ENCODE measurements at regions not wholly inside any gene's neighbourhood (a gene's known extent, or its start where the extent isn't known, plus 50 kb on each side); places are given as distances from the start of the nearest gene placed in this dataset.

DNA sequence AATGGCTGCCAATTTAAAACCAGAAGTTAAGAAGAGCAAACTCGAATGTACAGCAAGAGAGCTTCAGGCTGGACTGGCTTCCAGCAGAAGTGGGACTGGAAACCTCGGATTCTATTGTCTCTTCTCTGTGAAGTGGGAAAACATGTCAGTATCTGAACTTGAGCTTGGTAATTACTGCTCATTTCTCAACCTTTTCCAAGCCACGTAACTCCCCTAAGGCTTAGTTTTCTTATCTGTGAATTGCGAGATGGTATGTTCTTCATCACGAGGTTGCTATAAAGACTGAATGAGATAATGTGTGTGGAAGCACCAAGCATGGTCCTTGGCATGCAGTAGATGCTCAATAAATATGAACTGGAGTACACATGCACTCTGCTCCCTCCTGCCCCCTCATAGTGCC, 259.4 kb upstream of the SPRED2 start:
- Mint-ChIP-seq H3K27me3 (peaks cover 4% of the 10 kb centered on the region), H3K4me1 (no peaks in the 10 kb centered on the region), H3K4me3 (no peak overlapping the region), H3K27ac (no peak overlapping the region), H3K36me3 (ENCODE audit: low read depth) (no peaks in the 10 kb centered on the region), H3K9me3 (ENCODE audit: low read depth) (no peaks in the 10 kb centered on the region)
- ChIA-PET POLR2A (no interaction called here), CTCF (no interaction called here)
- intact Hi-C loops (cut with DNase I, micrococcal nuclease) = no loop called here
- ATAC-seq = no peak
- DNase-seq = no peak

DNA sequence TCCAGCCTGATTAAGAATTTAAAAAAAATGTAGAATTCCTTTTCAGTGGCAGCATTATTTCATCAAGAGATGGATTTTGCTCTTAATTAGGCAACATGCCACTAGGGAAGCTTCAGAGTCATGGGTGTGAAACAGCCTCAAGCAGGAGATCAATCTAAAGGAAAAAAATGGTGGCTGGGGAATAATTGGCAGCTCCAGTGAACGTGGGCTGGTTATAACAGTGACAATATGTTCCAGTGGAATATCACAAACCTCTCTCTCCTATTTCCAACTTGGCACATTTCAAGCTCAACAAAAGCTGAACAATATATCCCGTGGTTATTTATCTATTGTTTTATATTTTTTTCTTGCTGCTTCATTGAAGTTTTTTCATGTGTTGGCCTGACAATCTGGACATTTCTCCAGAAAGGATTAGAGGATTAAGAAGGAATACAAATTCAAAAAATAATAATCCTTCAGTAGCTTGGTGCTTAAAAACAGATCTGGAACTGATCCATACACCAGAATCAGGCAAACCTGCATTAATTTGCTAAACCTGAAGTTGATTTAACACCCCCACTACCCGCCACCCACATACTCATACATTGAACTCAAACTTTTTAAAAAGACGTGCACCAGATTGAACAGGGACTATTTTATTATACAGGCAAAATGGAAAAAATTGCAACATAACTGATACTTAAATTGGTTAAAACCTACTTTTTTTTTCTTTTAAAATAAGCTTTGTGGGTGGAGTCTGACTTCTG, 255.9 kb upstream of the SPRED2 start:
- CTCF ChIA-PET = no interaction called here
- Mint-ChIP-seq H3K4me1 (no peaks in the 10 kb centered on the region), H3K36me3 (ENCODE audit: low read depth) (no peaks in the 10 kb centered on the region), H3K27me3 (peaks cover 4% of the 10 kb centered on the region), H3K4me3 (no peak overlapping the region), H3K27ac (no peak overlapping the region), H3K9me3 (ENCODE audit: low read depth) (no peaks in the 10 kb centered on the region)
- POLR2A ChIA-PET = no interaction called here
- ATAC-seq = no peak
- DNase-seq = no peak
- intact Hi-C loops (cut with DNase I, micrococcal nuclease) = no loop called here

DNA sequence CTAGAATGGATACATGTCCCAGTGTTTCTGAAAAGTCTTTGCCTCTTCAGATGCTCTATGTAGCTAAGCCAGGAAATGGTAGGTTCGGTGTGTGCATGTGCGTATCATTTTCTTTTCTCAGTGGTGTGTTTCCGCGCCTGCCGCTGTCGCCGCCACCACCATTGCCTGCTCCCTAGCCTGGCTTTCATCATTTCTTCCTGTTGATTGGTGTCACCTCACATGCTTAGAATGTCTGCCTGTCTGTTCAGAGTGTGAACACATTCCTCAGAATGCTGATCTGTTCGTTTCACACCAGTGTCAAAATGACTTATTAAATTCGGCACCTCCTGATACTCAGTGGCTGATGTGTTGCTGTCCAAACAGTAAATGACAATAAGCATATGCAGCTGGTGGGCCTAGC, 255.2 kb upstream of the SPRED2 start:
- intact Hi-C loops (cut with DNase I, micrococcal nuclease) = no loop called here
- H3K9me3 Mint-ChIP-seq (ENCODE audit: low read depth) = no peaks in the 10 kb centered on the region
- no peak overlapping the region for H3K27ac Mint-ChIP-seq
- ChIA-PET POLR2A (no interaction called here), CTCF (no interaction called here)
- H3K27me3 Mint-ChIP-seq = peaks cover 4% of the 10 kb centered on the region
- no peak overlapping the region for H3K4me3 Mint-ChIP-seq
- H3K36me3 Mint-ChIP-seq (ENCODE audit: low read depth) = no peaks in the 10 kb centered on the region
- DNase-seq (no peak), ATAC-seq (no peak)
- H3K4me1 Mint-ChIP-seq = no peaks in the 10 kb centered on the region

DNA sequence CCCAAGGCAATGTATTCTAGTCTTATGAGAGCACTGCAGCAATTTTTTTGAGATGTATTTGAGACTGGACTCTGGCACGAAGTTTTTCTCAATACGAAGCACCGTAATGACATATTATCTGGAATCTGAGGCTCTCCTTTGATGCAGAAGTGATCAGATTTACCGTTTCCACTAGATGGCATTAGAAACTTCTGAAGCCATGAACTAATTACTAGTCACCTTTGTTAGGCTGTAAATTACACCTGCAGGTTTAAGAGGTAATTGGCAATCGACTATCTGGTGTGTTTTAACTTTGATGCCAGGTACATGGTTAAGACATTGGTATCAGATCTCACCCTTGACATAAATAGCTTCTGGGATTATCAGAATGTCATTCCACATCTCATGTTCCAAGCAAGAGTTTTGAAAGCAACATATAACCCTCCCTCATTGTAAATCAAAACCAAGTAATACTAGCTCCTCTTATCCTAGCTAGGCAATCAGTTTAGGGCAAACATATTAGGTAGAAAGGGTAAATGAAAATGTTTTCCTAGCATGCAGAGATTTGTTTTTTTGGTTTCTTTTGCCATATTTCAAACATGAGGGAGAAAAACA, 254.6 kb upstream of the SPRED2 start:
- CTCF ChIA-PET = no interaction called here

DNA sequence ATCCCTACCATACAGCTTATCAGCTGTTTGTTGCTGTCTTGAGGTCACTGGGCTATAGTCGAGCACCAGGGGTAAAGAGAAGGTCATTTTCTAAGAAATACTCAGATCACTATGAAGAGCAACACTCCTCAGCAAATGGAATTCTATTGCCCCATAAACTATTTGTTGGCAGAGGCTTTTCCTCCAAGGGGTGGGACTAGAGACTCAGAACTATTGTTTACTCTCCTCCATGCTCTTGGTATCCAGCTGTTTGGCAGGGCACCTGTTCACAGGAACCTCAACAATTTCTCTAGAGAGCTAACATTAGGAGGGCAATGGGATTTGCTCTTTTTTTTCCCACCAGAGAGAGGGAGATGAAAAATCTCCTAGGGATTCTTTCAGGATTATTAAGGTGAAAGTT, 249.1 kb upstream of the SPRED2 start:
- H3K4me3 Mint-ChIP-seq = no peak overlapping the region
- H3K27ac Mint-ChIP-seq = no peak overlapping the region
- H3K36me3 Mint-ChIP-seq (ENCODE audit: low read depth) = no peaks in the 10 kb centered on the region
- no peaks in the 10 kb centered on the region for H3K4me1 Mint-ChIP-seq
- ATAC-seq = no peak
- H3K27me3 Mint-ChIP-seq = peaks cover 10% of the 10 kb centered on the region
- H3K9me3 Mint-ChIP-seq (ENCODE audit: low read depth) = no peaks in the 10 kb centered on the region
- intact Hi-C loops (cut with DNase I, micrococcal nuclease) = no loop called here
- POLR2A ChIA-PET = no interaction called here
- no peak for DNase-seq
- CTCF ChIA-PET = no interaction called here

More for the DNA sequence above, 254.6 kb upstream of the SPRED2 start:
- intact Hi-C loops (cut with DNase I, micrococcal nuclease) = no loop called here
- Mint-ChIP-seq H3K4me1 (no peaks in the 10 kb centered on the region), H3K27me3 (peaks cover 4% of the 10 kb centered on the region), H3K36me3 (ENCODE audit: low read depth) (no peaks in the 10 kb centered on the region), H3K4me3 (no peak overlapping the region), H3K9me3 (ENCODE audit: low read depth) (no peaks in the 10 kb centered on the region), H3K27ac (no peak overlapping the region)
- POLR2A ChIA-PET = no interaction called here
- no peak for ATAC-seq
- DNase-seq = no peak

DNA sequence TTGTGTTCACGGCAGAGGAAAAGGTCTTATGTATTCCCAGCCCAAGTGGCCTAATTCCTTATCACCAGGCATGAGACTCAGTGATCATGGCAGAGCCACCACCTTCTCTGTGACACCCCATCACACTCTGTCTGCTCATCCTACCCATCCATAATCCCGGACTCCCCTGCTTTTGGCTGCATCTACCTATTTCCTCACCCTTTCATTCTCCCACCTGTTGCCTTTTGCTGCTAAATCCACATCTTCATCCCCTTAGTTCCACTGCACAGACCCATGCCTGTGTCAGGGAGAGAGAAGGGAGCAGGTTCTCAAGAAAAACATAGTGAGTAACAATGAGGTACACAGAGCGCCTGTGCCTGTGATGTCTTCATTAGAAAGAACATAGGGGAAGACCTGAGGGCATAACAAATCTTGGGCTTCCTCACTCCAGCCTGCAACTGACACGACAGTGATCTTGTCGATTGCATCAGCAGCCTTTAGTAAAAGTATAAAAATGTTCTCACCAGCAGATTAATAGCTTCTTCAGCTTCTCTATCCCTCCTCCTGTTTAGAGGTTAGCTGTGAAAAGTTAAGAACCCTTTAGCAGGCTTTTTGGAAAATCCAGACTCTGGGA, 246.5 kb upstream of the SPRED2 start:
- intact Hi-C loops (cut with DNase I, micrococcal nuclease) = no loop called here
- H3K27me3 Mint-ChIP-seq = peaks cover 15% of the 10 kb centered on the region
- ChIA-PET POLR2A (no interaction called here), CTCF (no interaction called here)
- no peak overlapping the region for H3K4me3 Mint-ChIP-seq
- DNase-seq (no peak), ATAC-seq (no peak)
- H3K27ac Mint-ChIP-seq = no peak overlapping the region
- H3K9me3 Mint-ChIP-seq (ENCODE audit: low read depth) = no peaks in the 10 kb centered on the region
- H3K4me1 Mint-ChIP-seq = no peaks in the 10 kb centered on the region
- H3K36me3 Mint-ChIP-seq (ENCODE audit: low read depth) = no peaks in the 10 kb centered on the region

DNA sequence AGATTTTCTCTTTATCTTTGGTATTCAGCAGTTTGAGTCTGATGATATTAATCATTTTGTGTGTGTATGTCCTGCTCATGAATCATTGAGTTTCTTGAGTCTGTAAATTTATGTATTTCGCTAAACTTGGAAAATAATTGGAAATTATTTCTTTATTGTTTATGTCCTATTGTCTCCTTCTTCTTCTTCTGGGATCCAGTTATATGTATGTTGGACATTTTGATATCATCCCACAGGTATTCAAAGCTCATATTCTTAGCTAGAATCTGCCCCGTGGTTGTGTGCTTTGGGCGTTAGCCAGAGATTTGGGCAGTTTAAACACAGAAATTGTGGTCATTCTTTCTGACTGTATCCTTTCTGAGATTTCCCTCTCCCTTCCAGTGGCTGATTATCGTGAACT, 243.0 kb upstream of the SPRED2 start:
- ATAC-seq (no peak), DNase-seq (no peak)
- ChIA-PET CTCF (no interaction called here), POLR2A (no interaction called here)
- Mint-ChIP-seq H3K4me3 (no peak overlapping the region), H3K36me3 (ENCODE audit: low read depth) (no peaks in the 10 kb centered on the region), H3K27me3 (peaks cover 19% of the 10 kb centered on the region), H3K27ac (no peak overlapping the region), H3K4me1 (no peaks in the 10 kb centered on the region), H3K9me3 (ENCODE audit: low read depth) (no peaks in the 10 kb centered on the region)
- intact Hi-C loops (cut with DNase I, micrococcal nuclease) = no loop called here

DNA sequence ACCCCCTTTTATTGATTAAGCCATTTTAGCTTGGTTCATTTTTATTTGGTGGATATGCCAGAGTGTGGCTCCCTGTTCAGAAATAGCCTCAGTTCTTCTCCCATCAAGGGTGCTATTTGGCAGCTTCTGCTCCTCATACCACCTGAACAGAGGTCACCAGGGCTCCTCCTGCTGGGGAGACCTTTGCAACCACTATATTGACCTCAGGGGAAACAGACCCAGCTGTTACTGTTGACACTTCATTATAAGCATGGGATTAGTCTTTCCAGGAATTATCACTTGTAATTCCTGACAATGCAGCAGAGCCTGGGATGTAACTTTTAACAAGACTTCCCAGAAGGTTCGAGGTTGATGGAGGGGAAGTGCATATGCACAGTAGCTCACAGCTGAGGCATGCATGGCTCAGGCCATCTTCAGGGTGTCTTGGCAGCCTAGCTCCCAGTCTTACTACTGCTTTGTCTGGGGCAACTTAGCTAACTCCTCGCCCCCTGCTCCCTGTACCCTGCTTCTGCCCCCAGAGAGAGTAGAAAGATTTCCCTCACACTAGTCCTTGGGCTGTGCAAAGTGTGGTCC, 239.4 kb upstream of the SPRED2 start:
- ChIA-PET POLR2A (no interaction called here), CTCF (interaction anchor here (0.7 kb wide), 1 partner anchor 14 kb away, joined by 3 read pairs; no protein-coding TSS in a partner anchor)
- ATAC-seq = no peak
- peaks cover 7% of the 10 kb centered on the region for H3K9me3 Mint-ChIP-seq (ENCODE audit: low read depth)
- no peaks in the 10 kb centered on the region for H3K4me1 Mint-ChIP-seq
- H3K4me3 Mint-ChIP-seq = no peak overlapping the region
- H3K27me3 Mint-ChIP-seq = peaks cover 8% of the 10 kb centered on the region
- no peak overlapping the region for H3K27ac Mint-ChIP-seq
- no peaks in the 10 kb centered on the region for H3K36me3 Mint-ChIP-seq (ENCODE audit: low read depth)
- DNase-seq = no peak
- intact Hi-C loops (cut with DNase I, micrococcal nuclease) = no loop called here

DNA sequence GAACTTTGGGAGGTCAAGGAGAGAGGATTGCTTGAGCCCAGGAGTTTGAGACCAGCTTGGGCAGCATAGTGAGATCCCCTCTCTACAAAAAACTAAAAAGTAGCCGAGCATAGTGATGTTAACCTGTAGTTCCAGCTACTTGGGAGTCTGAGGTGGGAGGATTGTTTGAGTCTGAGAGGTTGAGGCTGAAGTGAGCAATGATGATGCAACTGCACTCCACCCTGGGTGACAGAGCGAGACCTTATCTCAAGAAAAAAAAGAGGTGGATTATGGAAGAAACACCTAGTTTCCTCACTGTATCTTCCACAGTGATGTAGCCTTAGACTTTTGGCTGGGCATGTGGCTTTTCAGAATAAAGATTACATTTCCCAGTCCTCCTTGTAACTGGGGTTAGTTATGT, 237.2 kb upstream of the SPRED2 start:
- ATAC-seq = no peak
- POLR2A ChIA-PET = no interaction called here
- H3K4me1 Mint-ChIP-seq = peaks cover 8% of the 10 kb centered on the region

DNA sequence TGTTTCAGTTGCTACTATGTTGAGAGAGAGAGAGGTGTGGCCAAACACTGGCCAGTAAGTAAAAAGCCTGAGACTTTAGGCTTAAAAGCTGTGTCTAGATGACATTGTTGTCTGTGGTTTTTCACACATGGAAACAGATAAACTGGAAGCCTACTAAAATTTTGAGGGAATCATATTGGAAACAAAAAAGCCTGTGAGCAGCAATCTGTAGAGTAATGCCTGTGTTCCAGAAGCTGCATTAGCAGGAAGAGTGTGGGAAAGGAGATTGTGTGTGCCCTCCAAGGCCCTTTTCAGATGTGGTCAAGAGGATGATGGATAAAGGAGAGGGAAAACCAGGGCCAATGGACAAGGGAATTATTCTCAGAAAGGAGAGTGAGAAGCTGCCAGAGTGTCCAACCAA, 236.3 kb upstream of the SPRED2 start:
- DNase-seq (no peak), ATAC-seq (no peak)
- POLR2A ChIA-PET = no interaction called here
- peaks cover 8% of the 10 kb centered on the region for H3K4me1 Mint-ChIP-seq
- H3K27me3 Mint-ChIP-seq = peaks cover 4% of the 10 kb centered on the region
- H3K27ac Mint-ChIP-seq = no peak overlapping the region
- intact Hi-C loops (cut with DNase I, micrococcal nuclease) = no loop called here
- H3K4me3 Mint-ChIP-seq = no peak overlapping the region
- no peaks in the 10 kb centered on the region for H3K36me3 Mint-ChIP-seq (ENCODE audit: low read depth)
- peaks cover 7% of the 10 kb centered on the region for H3K9me3 Mint-ChIP-seq (ENCODE audit: low read depth)
- CTCF ChIA-PET = no interaction called here

More for the DNA sequence above, 237.2 kb upstream of the SPRED2 start:
- no peaks in the 10 kb centered on the region for H3K36me3 Mint-ChIP-seq (ENCODE audit: low read depth)
- peaks cover 7% of the 10 kb centered on the region for H3K9me3 Mint-ChIP-seq (ENCODE audit: low read depth)
- no peak overlapping the region for H3K4me3 Mint-ChIP-seq
- DNase-seq = no peak
- CTCF ChIA-PET = no interaction called here
- intact Hi-C loops (cut with DNase I, micrococcal nuclease) = no loop called here
- no peak overlapping the region for H3K27ac Mint-ChIP-seq
- peaks cover 4% of the 10 kb centered on the region for H3K27me3 Mint-ChIP-seq

DNA sequence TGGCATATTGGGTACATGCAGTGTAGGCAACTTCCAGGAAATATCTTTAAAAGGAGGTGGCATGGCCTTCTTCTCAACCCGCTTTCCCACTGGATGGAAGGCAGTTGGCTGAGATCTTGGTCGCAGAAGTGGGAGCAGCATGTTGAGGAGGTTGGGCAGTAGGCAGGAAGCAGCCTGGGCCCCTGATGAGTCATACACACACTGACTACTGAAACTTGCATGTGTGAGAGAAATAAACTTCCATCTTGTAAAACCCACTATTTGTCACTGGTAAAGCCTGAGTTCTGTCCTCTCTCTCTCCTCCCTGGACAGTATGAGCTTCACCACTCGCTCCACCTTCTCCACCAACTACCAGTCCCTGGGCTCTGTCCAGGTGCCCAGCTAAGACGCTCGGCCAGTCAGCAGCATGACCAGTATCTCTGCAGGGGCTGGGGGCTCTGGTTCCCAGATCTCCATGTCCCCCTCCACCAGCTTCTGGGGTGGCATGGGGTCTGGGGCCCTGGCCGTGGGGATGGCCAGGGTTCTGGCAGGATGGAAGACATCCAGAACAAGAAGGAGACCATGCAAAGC, 233.8 kb upstream of the SPRED2 start:
- no peak overlapping the region for H3K27ac Mint-ChIP-seq
- POLR2A ChIA-PET = no interaction called here

DNA sequence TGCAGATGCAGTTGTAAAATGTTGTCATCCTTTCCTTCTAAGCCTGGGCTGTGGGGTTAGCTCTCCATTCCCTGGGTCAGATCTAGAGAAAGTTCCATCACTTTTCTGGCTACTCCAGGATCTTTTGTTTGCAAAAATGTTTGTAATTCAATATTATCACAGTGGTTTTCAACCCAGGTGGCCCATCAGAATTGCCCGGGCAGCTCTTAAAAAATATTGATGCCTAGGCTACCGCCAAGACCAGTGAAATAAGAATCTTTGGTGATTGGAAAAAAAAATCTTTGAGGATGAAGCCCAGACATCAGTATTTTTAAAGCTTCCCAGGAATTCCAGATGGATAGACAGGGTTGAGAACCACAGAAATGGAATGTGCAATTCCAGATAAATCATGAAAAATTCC, 232.5 kb upstream of the SPRED2 start:
- Mint-ChIP-seq H3K4me3 (no peak overlapping the region), H3K27me3 (peaks cover 2% of the 10 kb centered on the region), H3K9me3 (ENCODE audit: low read depth) (peaks cover 7% of the 10 kb centered on the region), H3K36me3 (ENCODE audit: low read depth) (no peaks in the 10 kb centered on the region), H3K4me1 (peaks cover 8% of the 10 kb centered on the region), H3K27ac (no peak overlapping the region)
- DNase-seq (no peak), ATAC-seq (no peak)
- intact Hi-C loops (cut with DNase I, micrococcal nuclease) = no loop called here
- POLR2A ChIA-PET = no interaction called here
- CTCF ChIA-PET = interaction anchor here (0.5 to 0.7 kb wide), 2 partner anchors 98 to 487 kb away, joined by 3 read pairs; no protein-coding TSS in a partner anchor

More for the DNA sequence above, 233.8 kb upstream of the SPRED2 start:
- DNase-seq (peak; percentile 25), ATAC-seq (peak; percentile 80)
- Mint-ChIP-seq H3K27me3 (peaks cover 2% of the 10 kb centered on the region), H3K9me3 (ENCODE audit: low read depth) (peaks cover 7% of the 10 kb centered on the region), H3K4me1 (peaks cover 8% of the 10 kb centered on the region), H3K4me3 (no peak overlapping the region), H3K36me3 (ENCODE audit: low read depth) (no peaks in the 10 kb centered on the region)
- intact Hi-C loops (cut with DNase I, micrococcal nuclease) = no loop called here
- CTCF ChIA-PET = interaction anchor here (0.9 kb wide), 1 partner anchor 18 kb away, joined by 3 read pairs; no protein-coding TSS in a partner anchor

Data from activated CD4-positive, alpha-beta T cell treated with anti-CD3 and anti-CD28 coated beads for 36 hours (primary cell).